H9 (cell line): ENCODE measurements at regions not wholly inside any gene's neighbourhood (a gene's known extent, or its start where the extent isn't known, plus 50 kb on each side); places are given as distances from the start of the nearest gene placed in this dataset.

ENCODE experiments used
- DNase-seq: peaks from one replicate; pipeline ENCODE4 v3.0.0-alpha.2; 2017
- H2AFZ ChIP-seq: one replicate; pipeline ENCODE4 v1.6.1; 2013; ENCODE audit warnings: mild to moderate bottlenecking, low read length, control low read depth, moderate library complexity
- H2AK5ac ChIP-seq: 2 replicates; pipeline ENCODE4 v1.6.1; 2013; ENCODE audit warnings: low read length, control low read depth, mixed read lengths; ENCODE audit not compliant: insufficient read length
- H2BK120ac ChIP-seq: one replicate; pipeline ENCODE4 v1.6.1; 2013; ENCODE audit warnings: low read depth, mild to moderate bottlenecking, low read length, control low read depth, inconsistent platforms; ENCODE audit not compliant: poor library complexity, severe bottlenecking
- H2BK12ac ChIP-seq: 2 replicates; pipeline ENCODE4 v1.6.1; 2013; ENCODE audit warnings: low read length, control low read depth, mixed read lengths, low read depth; ENCODE audit not compliant: insufficient read length
- H2BK15ac ChIP-seq: 2 replicates; pipeline ENCODE4 v1.6.1; 2013; ENCODE audit warnings: low read depth, low read length, control low read depth
- H2BK20ac ChIP-seq: one replicate; pipeline ENCODE4 v1.6.1; 2013; ENCODE audit warnings: low read depth, mild to moderate bottlenecking, low read length, control low read depth, inconsistent platforms; ENCODE audit not compliant: poor library complexity, severe bottlenecking
- H2BK5ac ChIP-seq: 2 replicates; pipeline ENCODE4 v1.6.1; 2013; ENCODE audit warnings: low read length, control low read depth, mixed read lengths; ENCODE audit not compliant: insufficient read length
- H3K14ac ChIP-seq: 2 replicates; pipeline ENCODE4 v1.6.1; 2013; ENCODE audit warnings: low read length, control low read depth; ENCODE audit not compliant: insufficient read depth
- H3K18ac ChIP-seq: 2 replicates; pipeline ENCODE4 v1.6.1; 2013; ENCODE audit warnings: low read depth, mild to moderate bottlenecking, mixed read lengths, low read length, control low read depth; ENCODE audit not compliant: insufficient read length
- H3K23ac ChIP-seq: 2 replicates; pipeline ENCODE4 v1.6.1; 2013; ENCODE audit warnings: low read length, control low read depth, mixed read lengths, low read depth; ENCODE audit not compliant: insufficient read length
- H3K23me2 ChIP-seq: 2 replicates; pipeline ENCODE4 v1.6.1; 2013; ENCODE audit warnings: low read depth, mild to moderate bottlenecking, mixed read lengths, low read length, control low read depth; ENCODE audit not compliant: insufficient read length, poor library complexity, severe bottlenecking
- H3K27ac ChIP-seq: 2 replicates; pipeline ENCODE4 v1.5.1; 2013; ENCODE audit warnings: low read length, control low read depth, mixed read lengths, low read depth; ENCODE audit not compliant: insufficient read length
- H3K27me3 ChIP-seq: 2 replicates; pipeline ENCODE4 v1.6.1; 2013; ENCODE audit warnings: low read length, control low read depth, inconsistent platforms; ENCODE audit not compliant: insufficient read depth
- H3K4ac ChIP-seq: 2 replicates; pipeline ENCODE4 v1.6.1; 2013; ENCODE audit warnings: low read depth, mild to moderate bottlenecking, control low read depth, inconsistent platforms, low read length, moderate library complexity
- H3K4me1 ChIP-seq: 2 replicates; pipeline ENCODE4 v1.6.1; 2013; ENCODE audit warnings: low read length, control low read depth, inconsistent platforms; ENCODE audit not compliant: insufficient read depth
- H3K4me2 ChIP-seq: 2 replicates; pipeline ENCODE4 v1.6.1; 2013; ENCODE audit warnings: low read length, control low read depth, mixed read lengths; ENCODE audit not compliant: insufficient read length, insufficient read depth
- H3K56ac ChIP-seq: 2 replicates; pipeline ENCODE4 v1.6.1; 2013; ENCODE audit warnings: low read depth, mild to moderate bottlenecking, mixed read lengths, low read length, control low read depth; ENCODE audit not compliant: insufficient read length
- H3K79me1 ChIP-seq: 2 replicates; pipeline ENCODE4 v1.6.1; 2013; ENCODE audit warnings: low read depth, mild to moderate bottlenecking, moderate library complexity, low read length, control low read depth, inconsistent platforms; ENCODE audit not compliant: insufficient read depth, poor library complexity, severe bottlenecking
- H3K79me2 ChIP-seq: 2 replicates; pipeline ENCODE4 v1.6.1; 2013; ENCODE audit warnings: low read length, control low read depth, inconsistent platforms; ENCODE audit not compliant: insufficient read depth
- H3K9ac ChIP-seq: 2 replicates; pipeline ENCODE4 v1.6.1; 2013; ENCODE audit warnings: low read length, control low read depth, mixed read lengths; ENCODE audit not compliant: insufficient read length; ENCODE audit errors: extremely low read depth
- H3K9me3 ChIP-seq: one replicate; pipeline ENCODE4 v1.6.1; 2013; ENCODE audit warnings: low read depth, low read length, inconsistent platforms; ENCODE audit not compliant: control insufficient read depth
- H3T11ph ChIP-seq: one replicate; pipeline ENCODE4 v1.6.1; 2013; ENCODE audit warnings: mild to moderate bottlenecking, low read length, control low read depth, inconsistent platforms
- H4K20me1 ChIP-seq: one replicate; pipeline ENCODE4 v1.6.1; 2013; ENCODE audit not compliant: control insufficient read depth, insufficient read length, insufficient read depth
- H4K5ac ChIP-seq: 2 replicates; pipeline ENCODE4 v1.6.1; 2013; ENCODE audit warnings: low read depth, mild to moderate bottlenecking, mixed read lengths, low read length, control low read depth; ENCODE audit not compliant: insufficient read length
- H4K8ac ChIP-seq: replicated peaks from 2 replicates; pipeline ENCODE4 v1.6.1; 2013; ENCODE audit warnings: low read length, control low read depth, mixed read lengths, low read depth; ENCODE audit not compliant: insufficient read length
- H4K91ac ChIP-seq: 2 replicates; pipeline ENCODE4 v1.6.1; 2013; ENCODE audit warnings: low read depth, mild to moderate bottlenecking, moderate library complexity, mixed read lengths, low read length, control low read depth; ENCODE audit not compliant: insufficient read length
- H3K27ac Mint-ChIP-seq, 3 experiments: 2 replicates in 2 of 3; 3 replicates in 1 of 3; pipeline ENCODE4 v1.8.0; 2020 to 2021; ENCODE audit warnings: mixed read lengths in 3 of 3, mild to moderate bottlenecking in 1 of 3, moderate library complexity in 1 of 3
- H3K27me3 Mint-ChIP-seq: 2 replicates; pipeline ENCODE4 v1.8.0; 2021; ENCODE audit warnings: low read depth, mild to moderate bottlenecking, moderate library complexity, mixed read lengths
- H3K36me3 Mint-ChIP-seq, 3 experiments: 2 replicates in 2 of 3; 3 replicates in 1 of 3; pipeline ENCODE4 v1.8.0; 2020 to 2021; ENCODE audit warnings: low read depth in 3 of 3, mixed read lengths in 3 of 3; ENCODE audit not compliant: insufficient read depth in 1 of 3
- H3K4me1 Mint-ChIP-seq, 2 experiments: 2 replicates each; pipeline ENCODE4 v1.8.0; 2020; ENCODE audit warnings: mixed read lengths in 2 of 2
- H3K4me3 Mint-ChIP-seq, 2 experiments: 2 replicates in 1 of 2; 3 replicates in 1 of 2; pipeline ENCODE4 v1.8.0; 2020 to 2021; ENCODE audit warnings: mild to moderate bottlenecking in 2 of 2, mixed read lengths in 2 of 2, moderate library complexity in 1 of 2
- H3K9me3 Mint-ChIP-seq, 2 experiments: 2 replicates in 1 of 2; 3 replicates in 1 of 2; pipeline ENCODE4 v1.8.0; 2020; ENCODE audit warnings: mild to moderate bottlenecking in 2 of 2, mixed read lengths in 2 of 2, moderate library complexity in 1 of 2
- WGBS: extraction: QIAGEN DNeasy Blood & Tissue Kit; methylation state at CpG from one replicate; pipeline ENCODE4 v1.1.7; 2013; ENCODE audit warnings: missing lambda C conversion rate, low lambda C conversion rate, mixed read lengths; ENCODE audit not compliant: insufficient read length; ENCODE audit errors: extremely low coverage; 5-methylcytosine and 5-hydroxymethylcytosine counted together
- TF ChIP-seq, protein P1 (sequence below): fragments of 200-600 bp; sonication (generic); conservative IDR thresholded peaks from 3 replicates; pipeline ENCODE4 v1.8.0; 2021; ENCODE audit warnings: antibody characterized with exemption, mild to moderate bottlenecking

DNA sequence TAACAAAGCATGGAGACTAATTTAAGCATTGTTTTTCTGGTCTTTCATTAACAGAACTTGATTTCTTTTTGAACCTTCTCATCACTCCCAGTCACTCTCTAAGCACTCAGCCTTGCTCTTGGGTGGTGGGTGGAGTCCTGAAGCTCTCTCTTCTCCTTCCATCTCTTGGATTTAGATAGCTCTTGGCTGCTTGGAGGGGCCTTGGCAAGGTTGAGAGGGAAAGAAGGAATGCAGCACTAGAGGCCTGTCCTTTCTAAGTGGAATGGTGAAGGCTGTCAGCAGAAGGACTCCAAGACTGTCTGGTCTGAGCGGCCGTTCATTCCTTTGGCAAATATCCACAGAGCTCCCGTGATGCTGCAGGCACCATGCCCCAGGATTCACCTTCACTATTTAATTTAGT, 168.6 kb upstream of the E2F8 start:
- H2BK20ac ChIP-seq = no peak overlapping the region
- no peak overlapping the region for H2BK12ac ChIP-seq
- no peak overlapping the region for H3K14ac ChIP-seq
- no peak overlapping the region for H4K8ac ChIP-seq
- H3T11ph ChIP-seq = no peak overlapping the region
- no peak overlapping the region for H3K23ac ChIP-seq
- Mint-ChIP-seq H3K27me3 (peaks cover 2% of the 10 kb centered on the region), H3K4me1 (peaks cover 17 to 39% of the 10 kb centered on the region in 2 experiments), H3K27ac (no peak overlapping the region), H3K4me3 (no peak overlapping the region), H3K9me3 (no peaks in the 10 kb centered on the region), H3K36me3 (no peaks in the 10 kb centered on the region)
- H3K4me2 ChIP-seq = no peak overlapping the region
- H2AK5ac ChIP-seq = no peak overlapping the region
- H4K5ac ChIP-seq = no peak overlapping the region
- H3K27ac ChIP-seq = no peak overlapping the region
- H3K27me3 ChIP-seq = no peaks in the 10 kb centered on the region
- no peaks in the 10 kb centered on the region for H3K4me1 ChIP-seq
- H2BK5ac ChIP-seq = no peak overlapping the region
- no peak overlapping the region for H3K56ac ChIP-seq
- no CpG with 5 or more reads among the region's 3 CpGs for WGBS
- H3K18ac ChIP-seq = no peak overlapping the region
- H4K91ac ChIP-seq = no peak overlapping the region
- H3K9me3 ChIP-seq = no peaks in the 10 kb centered on the region
- no peak overlapping the region for H2BK120ac ChIP-seq
- no peaks in the 10 kb centered on the region for H4K20me1 ChIP-seq
- no peak overlapping the region for H3K9ac ChIP-seq
- H2BK15ac ChIP-seq = no peak overlapping the region
- no peak overlapping the region for H2AFZ ChIP-seq
- DNase-seq = no peak
- H3K4ac ChIP-seq = no peak overlapping the region
- no peaks in the 10 kb centered on the region for H3K79me2 ChIP-seq
- no peaks in the 10 kb centered on the region for H3K23me2 ChIP-seq
- H3K79me1 ChIP-seq = no peaks in the 10 kb centered on the region
- TF ChIP-seq, protein P1, sequence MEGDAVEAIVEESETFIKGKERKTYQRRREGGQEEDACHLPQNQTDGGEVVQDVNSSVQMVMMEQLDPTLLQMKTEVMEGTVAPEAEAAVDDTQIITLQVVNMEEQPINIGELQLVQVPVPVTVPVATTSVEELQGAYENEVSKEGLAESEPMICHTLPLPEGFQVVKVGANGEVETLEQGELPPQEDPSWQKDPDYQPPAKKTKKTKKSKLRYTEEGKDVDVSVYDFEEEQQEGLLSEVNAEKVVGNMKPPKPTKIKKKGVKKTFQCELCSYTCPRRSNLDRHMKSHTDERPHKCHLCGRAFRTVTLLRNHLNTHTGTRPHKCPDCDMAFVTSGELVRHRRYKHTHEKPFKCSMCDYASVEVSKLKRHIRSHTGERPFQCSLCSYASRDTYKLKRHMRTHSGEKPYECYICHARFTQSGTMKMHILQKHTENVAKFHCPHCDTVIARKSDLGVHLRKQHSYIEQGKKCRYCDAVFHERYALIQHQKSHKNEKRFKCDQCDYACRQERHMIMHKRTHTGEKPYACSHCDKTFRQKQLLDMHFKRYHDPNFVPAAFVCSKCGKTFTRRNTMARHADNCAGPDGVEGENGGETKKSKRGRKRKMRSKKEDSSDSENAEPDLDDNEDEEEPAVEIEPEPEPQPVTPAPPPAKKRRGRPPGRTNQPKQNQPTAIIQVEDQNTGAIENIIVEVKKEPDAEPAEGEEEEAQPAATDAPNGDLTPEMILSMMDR = no peak
